IMR-90 (cell line): ENCODE measurements at regions not wholly inside any gene's neighbourhood (a gene's known extent, or its start where the extent isn't known, plus 50 kb on each side); places are given as distances from the start of the nearest gene placed in this dataset.

Source experiments
- ATAC-seq: fragments of 200-7000 bp; cut with Tn5 transposase; 2 replicates; pipeline ENCODE4 v1.9.1; 2020; ENCODE audit warnings: low read depth, mild to moderate bottlenecking, moderate library complexity
- BruUV-seq: library from RNA; stranded (reverse); fragments of 400-500 nt; replicated peaks from 2 replicates; lab custom pipeline; 2021; lab: Mats Ljungman, UMichigan
- CTCF ChIA-PET: fragments of 300-600 bp; formaldehyde crosslinking; extraction: SDS; loops from one replicate; lab custom pipeline; 2021; ENCODE audit warnings: antibody characterized with exemption; lab: Yijun Ruan, JAX
- POLR2A ChIA-PET: fragments of 300-600 bp; sonication (Branson Sonifier 250); formaldehyde crosslinking; loops from one replicate; lab custom pipeline; 2022; ENCODE audit warnings: antibody characterized with exemption; ENCODE audit not compliant: unreplicated experiment; lab: Charles Lee
- DNase-seq: peaks from one replicate; pipeline ENCODE4 v3.0.0; 2013
- H2AFZ ChIP-seq: replicated peaks from 2 replicates; pipeline ENCODE3; 2013; ENCODE audit warnings: low read length, mild to moderate bottlenecking; ENCODE audit not compliant: poor library complexity
- H2AK5ac ChIP-seq: 2 replicates; pipeline ENCODE4 v1.6.1; 2013; ENCODE audit warnings: low read depth, low read length, inconsistent platforms
- H2AK9ac ChIP-seq: replicated peaks from 2 replicates; pipeline ENCODE3; 2013; ENCODE audit warnings: mild to moderate bottlenecking, low read depth, low read length, moderate library complexity; ENCODE audit not compliant: poor library complexity
- H2BK120ac ChIP-seq: 2 replicates; pipeline ENCODE4 v1.6.1; 2013; ENCODE audit warnings: low read depth, low read length, inconsistent platforms
- H2BK15ac ChIP-seq: 3 replicates; pipeline ENCODE4 v1.6.1; 2013; ENCODE audit warnings: low read depth, low read length, inconsistent platforms
- H2BK20ac ChIP-seq: 2 replicates; pipeline ENCODE4 v1.6.1; 2013; ENCODE audit warnings: low read depth, mild to moderate bottlenecking, inconsistent platforms, low read length, moderate library complexity
- H2BK5ac ChIP-seq: 2 replicates; pipeline ENCODE4 v1.6.1; 2013; ENCODE audit warnings: mild to moderate bottlenecking, low read depth, low read length, inconsistent platforms; ENCODE audit not compliant: poor library complexity, severe bottlenecking
- H3K14ac ChIP-seq: replicated peaks from 2 replicates; pipeline ENCODE4 v1.6.1; 2013; ENCODE audit warnings: low read depth, low read length, inconsistent platforms
- H3K18ac ChIP-seq: 2 replicates; pipeline ENCODE4 v1.6.1; 2013; ENCODE audit warnings: low read depth, low read length, control low read depth
- H3K23ac ChIP-seq: 2 replicates; pipeline ENCODE4 v1.6.1; 2013; ENCODE audit warnings: low read depth, low read length, inconsistent platforms
- H3K27ac ChIP-seq: 2 replicates; pipeline ENCODE4 v1.5.1; 2013; ENCODE audit warnings: mild to moderate bottlenecking, control low read depth, low read length; ENCODE audit not compliant: insufficient read depth
- H3K27me3 ChIP-seq: 2 replicates; pipeline ENCODE4 v1.6.1; 2013; ENCODE audit warnings: low read length; ENCODE audit not compliant: control insufficient read depth, insufficient read depth
- H3K36me3 ChIP-seq: 2 replicates; pipeline ENCODE4 v1.6.1; 2013; ENCODE audit warnings: low read length, mixed read lengths; ENCODE audit not compliant: control insufficient read depth, insufficient read depth
- H3K4ac ChIP-seq: 2 replicates; pipeline ENCODE4 v1.6.1; 2013; ENCODE audit warnings: low read depth, low read length, inconsistent platforms
- H3K4me1 ChIP-seq: 2 replicates; pipeline ENCODE4 v1.6.1; 2013; ENCODE audit warnings: low read length, mixed read lengths; ENCODE audit not compliant: control insufficient read depth, insufficient read depth
- H3K4me2 ChIP-seq: 2 replicates; pipeline ENCODE4 v1.6.1; 2013; ENCODE audit warnings: low read depth, mild to moderate bottlenecking, control low read depth, low read length, moderate library complexity
- H3K4me3 ChIP-seq: 2 replicates; pipeline ENCODE4 v1.5.1; 2013; ENCODE audit warnings: low read depth, mild to moderate bottlenecking, control low read depth, low read length, moderate library complexity; ENCODE audit not compliant: insufficient read depth
- H3K56ac ChIP-seq: 2 replicates; pipeline ENCODE4 v1.6.1; 2013; ENCODE audit warnings: low read length, inconsistent platforms; ENCODE audit not compliant: insufficient read depth; ENCODE audit errors: extremely low read depth
- H3K79me1 ChIP-seq, 2 experiments: 2 replicates each; pipeline ENCODE4 v1.6.1; 2013; ENCODE audit warnings: low read length in 2 of 2, inconsistent platforms in 1 of 2, low read depth in 1 of 2
- H3K9ac ChIP-seq: 2 replicates; pipeline ENCODE4 v1.6.1; 2013; ENCODE audit warnings: low read depth, low read length, control low read depth
- H3K9me1 ChIP-seq: 2 replicates; pipeline ENCODE4 v1.6.1; 2013; ENCODE audit warnings: low read length, inconsistent platforms; ENCODE audit not compliant: insufficient read depth
- H3K9me3 ChIP-seq: 2 replicates; pipeline ENCODE4 v1.6.1; 2013; ENCODE audit warnings: low read length; ENCODE audit not compliant: control insufficient read depth, insufficient read depth
- H4K20me1 ChIP-seq: 2 replicates; pipeline ENCODE4 v1.6.1; 2013; ENCODE audit warnings: low read length, inconsistent platforms; ENCODE audit not compliant: insufficient read depth
- H4K5ac ChIP-seq: 2 replicates; pipeline ENCODE4 v1.6.1; 2013; ENCODE audit warnings: mild to moderate bottlenecking, low read depth, low read length, control low read depth
- H4K8ac ChIP-seq, 2 experiments: 2 replicates each; pipeline ENCODE4 v1.6.1; 2013; ENCODE audit warnings: low read depth in 2 of 2, low read length in 2 of 2, control low read depth in 1 of 2, inconsistent platforms in 1 of 2
- H4K91ac ChIP-seq: 2 replicates; pipeline ENCODE4 v1.6.1; 2013; ENCODE audit warnings: low read depth, low read length, inconsistent platforms; ENCODE audit not compliant: insufficient read depth
- BHLHE40 ChIP-seq: fragments of 150-350 bp; IDR thresholded peaks from 2 replicates; pipeline ENCODE4 v1.6.1; 2016; ENCODE audit warnings: mild to moderate bottlenecking, low read depth, low read length
- CEBPB ChIP-seq: IDR thresholded peaks from 2 replicates; pipeline ENCODE4 v1.6.1; 2012; ENCODE audit warnings: low read depth, low read length, improper control_type of control experiment
- CHD1 ChIP-seq: IDR thresholded peaks from 2 replicates; pipeline ENCODE4 v1.6.1; 2012; ENCODE audit warnings: low read depth, low read length, improper control_type of control experiment
- CTCF ChIP-seq: conservative IDR thresholded peaks from 2 replicates; pipeline ENCODE4 v1.5.1; 2012; ENCODE audit warnings: mild to moderate bottlenecking, low read depth, low read length, improper control_type of control experiment
- ELK1 ChIP-seq: fragments of 150-350 bp; IDR thresholded peaks from 2 replicates; pipeline ENCODE4 v1.6.1; 2016; ENCODE audit warnings: low read depth, mild to moderate bottlenecking, low read length, moderate library complexity, borderline replicate concordance
- FOS ChIP-seq: fragments of 150-350 bp; IDR thresholded peaks from 2 replicates; pipeline ENCODE4 v1.6.1; 2016; ENCODE audit warnings: low read depth, low read length
- MAFK ChIP-seq: IDR thresholded peaks from 2 replicates; pipeline ENCODE4 v1.6.1; 2012; ENCODE audit warnings: low read depth, low read length, improper control_type of control experiment
- MAZ ChIP-seq: IDR thresholded peaks from 2 replicates; pipeline ENCODE4 v1.6.1; 2012; ENCODE audit warnings: low read depth, mild to moderate bottlenecking, low read length, improper control_type of control experiment, moderate library complexity, borderline replicate concordance
- MXI1 ChIP-seq: IDR thresholded peaks from 2 replicates; pipeline ENCODE4 v1.6.1; 2012; ENCODE audit warnings: low read depth, mild to moderate bottlenecking, low read length, moderate library complexity, borderline replicate concordance
- NFE2L2 ChIP-seq: fragments of 150-350 bp; IDR thresholded peaks from 2 replicates; pipeline ENCODE4 v1.6.1; 2016; ENCODE audit warnings: low read depth, mild to moderate bottlenecking, low read length
- POLR2A ChIP-seq: IDR thresholded peaks from 2 replicates; pipeline ENCODE4 v1.6.1; 2012; ENCODE audit warnings: mild to moderate bottlenecking, low read depth, low read length
- RAD21 ChIP-seq: IDR thresholded peaks from 2 replicates; pipeline ENCODE4 v1.6.1; 2012; ENCODE audit warnings: low read length, improper control_type of control experiment
- RCOR1 ChIP-seq: IDR thresholded peaks from 2 replicates; pipeline ENCODE4 v1.6.1; 2012; ENCODE audit warnings: mild to moderate bottlenecking, low read length, improper control_type of control experiment; ENCODE audit not compliant: insufficient replicate concordance
- RFX5 ChIP-seq: IDR thresholded peaks from 2 replicates; pipeline ENCODE4 v1.8.0; 2012; ENCODE audit warnings: low read depth, mild to moderate bottlenecking, low read length, moderate library complexity
- SMC3 ChIP-seq: fragments of 150-350 bp; IDR thresholded peaks from 2 replicates; pipeline ENCODE4 v1.6.1; 2016; ENCODE audit warnings: low read depth, mild to moderate bottlenecking, antibody characterized with exemption, low read length, moderate library complexity
- USF2 ChIP-seq: fragments of 150-350 bp; IDR thresholded peaks from 2 replicates; pipeline ENCODE4 v1.6.1; 2017; ENCODE audit warnings: mild to moderate bottlenecking, antibody characterized with exemption, low read length, low read depth
- WGBS, 2 experiments: methylation state at CpG; one replicate each; pipeline versions ENCODE4 v1.1.5 to v1.1.7; 2013; ENCODE audit warnings: missing lambda C conversion rate in 2 of 2; ENCODE audit not compliant: insufficient read length in 1 of 2; ENCODE audit errors: extremely low coverage in 2 of 2; 5-methylcytosine and 5-hydroxymethylcytosine counted together
- dilution Hi-C: fragments of 300-500 bp; cut with HindIII; formaldehyde crosslinking; loops from one replicate; pipeline ENCODE4 v1.14.3; 2018; ENCODE audit warnings: low sequenced_read_pairs; ENCODE audit not compliant: unreplicated experiment
- in situ Hi-C: fragments of 300-500 bp; cut with MboI; formaldehyde crosslinking; loops from 3 replicates; pipeline ENCODE4 v1.14.3; 2019; ENCODE audit warnings: low sequenced_read_pairs, inconsistent platforms, mixed read lengths
- intact Hi-C: fragments of 100-400 bp; cut with micrococcal nuclease; formaldehyde crosslinking; loops from 2 replicates; pipeline ENCODE4 v1.10.0; 2022

GRCh38 chrY:12421072-12421787, 279.8 kb upstream of the USP9Y start:
- H3K23ac ChIP-seq, result no peak overlapping the region
- no peak for ATAC-seq
- POLR2A ChIA-PET, result no interaction called here
- H2AK9ac ChIP-seq, result no peak overlapping the region
- TF ChIP-seq RFX5 (no peak), CTCF (no peak), RAD21 (no peak), MAZ (no peak), CHD1 (no peak), MAFK (no peak), USF2 (no peak), POLR2A (no peak), SMC3 (no peak), RCOR1 (no peak), BHLHE40 (no peak), MXI1 (no peak), CEBPB (no peak), FOS (no peak), ELK1 (no peak), NFE2L2 (no peak)
- no peak overlapping the region for H2AK5ac ChIP-seq
- H3K56ac ChIP-seq, result no peak overlapping the region
- H2BK5ac ChIP-seq, result no peak overlapping the region
- no peak overlapping the region for H2BK120ac ChIP-seq
- BruUV-seq, result no TSS peak
- H4K5ac ChIP-seq, result no peak overlapping the region
- no peak overlapping the region for H2BK20ac ChIP-seq
- no peaks in the 10 kb centered on the region for H3K27me3 ChIP-seq
- H4K91ac ChIP-seq, result no peak overlapping the region
- no peak overlapping the region for H4K8ac ChIP-seq
- in situ Hi-C loops, result no loop called here
- no peaks in the 10 kb centered on the region for H3K36me3 ChIP-seq
- H3K4me2 ChIP-seq, result no peak overlapping the region
- no CpG with 5 or more reads among the region's 60 CpGs for WGBS, 2 experiments
- no peak for DNase-seq
- H4K20me1 ChIP-seq, result no peaks in the 10 kb centered on the region
- H3K9me3 ChIP-seq, result no peaks in the 10 kb centered on the region
- H3K18ac ChIP-seq, result no peak overlapping the region
- dilution Hi-C loops, result no loop called here
- intact Hi-C loops, result no loop called here
- no peak overlapping the region for H2BK15ac ChIP-seq
- H3K4ac ChIP-seq, result no peak overlapping the region
- H2AFZ ChIP-seq, result no peak overlapping the region
- no peaks in the 10 kb centered on the region for H3K79me1 ChIP-seq
- H3K14ac ChIP-seq, result no peak overlapping the region
- no peak overlapping the region for H3K4me3 ChIP-seq
- no peak overlapping the region for H3K27ac ChIP-seq
- H3K9me1 ChIP-seq, result no peaks in the 10 kb centered on the region
- CTCF ChIA-PET, result no interaction called here
- H3K4me1 ChIP-seq, result no peaks in the 10 kb centered on the region
- no peak overlapping the region for H3K9ac ChIP-seq
